GM12873 (cell line): ENCODE measurements at regions not wholly inside any gene's neighbourhood (a gene's known extent, or its start where the extent isn't known, plus 50 kb on each side); places are given as distances from the start of the nearest gene placed in this dataset.

Source experiments
- TF ChIP-seq, protein P1 (sequence below): IDR thresholded peaks from 2 replicates; pipeline ENCODE4 v1.5.1; 2012; ENCODE audit warnings: low read depth, mild to moderate bottlenecking, moderate library complexity, low read length, control low read depth; ENCODE audit not compliant: insufficient read depth; ENCODE audit errors: missing control alignments

DNA sequence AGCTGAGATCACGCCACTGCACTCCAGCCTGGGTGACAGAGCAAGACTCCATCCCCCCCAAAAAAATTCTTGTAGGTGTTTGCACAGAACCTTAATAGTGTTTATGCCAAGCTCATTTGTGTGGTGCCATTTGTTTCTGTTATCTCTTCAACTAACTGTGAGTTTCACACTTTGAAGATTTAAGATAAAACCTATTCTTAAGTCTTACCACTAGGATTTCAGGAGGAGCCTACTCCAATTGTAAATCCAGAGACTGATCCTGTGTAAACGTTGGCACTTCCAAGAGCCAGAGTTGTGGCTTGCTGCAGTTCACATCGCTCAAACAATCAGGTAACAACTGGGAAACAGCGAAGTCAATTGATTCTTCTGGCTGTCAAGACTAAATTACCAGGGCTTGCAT is 242.4 kb upstream of the SATB1 start:
- TF ChIP-seq, protein P1, sequence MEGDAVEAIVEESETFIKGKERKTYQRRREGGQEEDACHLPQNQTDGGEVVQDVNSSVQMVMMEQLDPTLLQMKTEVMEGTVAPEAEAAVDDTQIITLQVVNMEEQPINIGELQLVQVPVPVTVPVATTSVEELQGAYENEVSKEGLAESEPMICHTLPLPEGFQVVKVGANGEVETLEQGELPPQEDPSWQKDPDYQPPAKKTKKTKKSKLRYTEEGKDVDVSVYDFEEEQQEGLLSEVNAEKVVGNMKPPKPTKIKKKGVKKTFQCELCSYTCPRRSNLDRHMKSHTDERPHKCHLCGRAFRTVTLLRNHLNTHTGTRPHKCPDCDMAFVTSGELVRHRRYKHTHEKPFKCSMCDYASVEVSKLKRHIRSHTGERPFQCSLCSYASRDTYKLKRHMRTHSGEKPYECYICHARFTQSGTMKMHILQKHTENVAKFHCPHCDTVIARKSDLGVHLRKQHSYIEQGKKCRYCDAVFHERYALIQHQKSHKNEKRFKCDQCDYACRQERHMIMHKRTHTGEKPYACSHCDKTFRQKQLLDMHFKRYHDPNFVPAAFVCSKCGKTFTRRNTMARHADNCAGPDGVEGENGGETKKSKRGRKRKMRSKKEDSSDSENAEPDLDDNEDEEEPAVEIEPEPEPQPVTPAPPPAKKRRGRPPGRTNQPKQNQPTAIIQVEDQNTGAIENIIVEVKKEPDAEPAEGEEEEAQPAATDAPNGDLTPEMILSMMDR = no peak

DNA sequence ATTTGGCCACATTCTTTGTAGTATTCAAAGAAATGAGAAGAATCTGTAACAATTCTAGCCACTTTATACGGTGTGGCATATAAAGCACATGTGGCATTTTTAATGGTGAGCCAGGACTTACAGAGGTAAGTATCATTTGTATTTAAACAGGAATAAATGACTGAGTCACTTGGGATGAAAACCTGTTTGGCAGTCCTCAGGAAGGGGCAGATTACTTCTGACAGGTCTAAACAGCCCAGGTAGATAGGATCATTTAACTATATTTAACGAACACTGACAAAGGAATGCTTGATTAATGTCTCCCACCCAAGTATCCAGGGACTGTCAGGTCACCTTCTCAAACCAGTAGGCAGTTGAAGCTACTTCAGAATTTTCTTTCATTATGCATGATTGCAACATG is 241.5 kb upstream of the SATB1 start:
- TF ChIP-seq, protein P1 = no peak

DNA sequence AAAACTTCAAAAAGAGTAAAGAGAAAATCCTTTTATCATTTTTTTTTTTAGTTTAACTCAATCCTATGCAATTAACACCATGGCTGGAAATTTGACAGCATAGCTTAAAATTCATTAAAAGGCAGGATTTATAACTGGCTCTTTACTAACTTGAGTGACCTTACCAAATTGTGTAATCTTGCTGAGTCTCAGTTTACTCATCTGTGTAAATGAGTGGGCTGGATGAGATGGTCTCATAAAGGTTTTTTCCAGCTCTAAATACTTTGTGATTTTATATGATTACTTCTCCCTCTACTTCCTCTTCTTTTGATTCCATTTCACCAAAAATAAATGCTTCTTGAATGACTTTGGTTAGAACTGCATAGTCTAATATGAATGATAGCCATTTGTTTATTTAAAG is 234.9 kb upstream of the SATB1 start:
- TF ChIP-seq, protein P1 = no peak

DNA sequence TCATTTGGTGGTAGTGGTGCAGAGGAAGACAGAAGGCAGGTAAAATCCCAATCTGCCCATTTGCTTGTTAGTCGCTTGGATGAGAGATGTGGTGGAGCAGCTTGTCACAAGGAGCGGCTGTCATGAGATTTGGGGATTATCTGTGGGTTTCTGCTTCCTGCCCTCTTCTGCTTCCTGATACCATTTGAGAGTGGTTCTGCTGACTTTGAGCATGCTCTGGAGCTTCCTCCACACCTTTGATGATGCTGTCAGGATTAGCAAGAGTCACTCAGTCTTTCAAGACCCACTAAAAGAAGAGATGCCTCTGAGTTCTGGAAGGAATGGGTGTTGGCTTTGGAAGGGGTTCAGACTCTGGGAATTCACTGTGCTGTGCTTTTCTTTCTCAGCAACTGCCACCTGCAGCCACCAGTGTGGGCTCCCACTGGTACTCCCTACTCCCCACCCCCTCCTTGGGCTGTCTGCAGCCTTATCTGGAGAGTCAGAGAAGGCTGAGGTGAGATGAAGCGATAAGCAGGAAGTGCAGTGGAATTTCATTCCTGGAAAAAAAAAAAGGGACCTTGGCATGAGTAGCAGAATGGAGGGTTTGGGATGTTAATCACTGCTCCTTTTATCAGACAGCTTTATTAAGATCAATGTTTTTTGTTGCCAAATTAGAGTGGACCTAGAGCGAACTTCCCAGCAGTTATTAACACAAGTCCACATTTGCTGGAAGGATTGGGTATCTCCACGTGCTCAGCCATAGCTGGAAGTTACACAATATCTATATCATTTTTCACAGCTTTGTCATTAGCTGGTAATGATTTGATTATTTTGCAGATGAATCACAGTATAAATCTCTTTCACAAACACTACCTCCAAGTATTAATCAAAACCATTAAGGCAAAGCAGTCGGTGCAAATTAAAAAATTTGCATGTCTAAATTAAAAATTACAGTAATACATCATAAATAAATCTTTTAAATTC is 233.0 kb upstream of the SATB1 start:
- TF ChIP-seq, protein P1 = no peak

DNA sequence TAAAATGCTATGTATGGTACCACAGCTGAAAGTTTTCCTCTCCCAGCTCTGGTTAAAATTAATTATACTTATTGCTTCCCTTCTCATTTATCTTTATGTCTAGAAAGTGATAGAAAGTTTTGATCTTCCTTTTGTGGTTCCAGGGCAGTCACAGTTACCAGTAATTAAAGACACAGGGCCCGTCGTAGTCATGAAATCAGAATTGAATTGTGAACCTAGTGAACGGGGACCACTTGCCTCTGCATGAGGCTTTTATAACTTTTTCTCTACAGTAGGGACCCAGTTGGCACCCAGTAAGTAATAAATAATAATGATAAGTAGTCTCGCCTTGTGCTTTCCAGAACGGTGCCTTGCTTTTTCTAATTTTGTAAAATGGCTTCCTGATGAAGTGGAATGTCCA is 231.7 kb upstream of the SATB1 start:
- TF ChIP-seq, protein P1 = no peak

DNA sequence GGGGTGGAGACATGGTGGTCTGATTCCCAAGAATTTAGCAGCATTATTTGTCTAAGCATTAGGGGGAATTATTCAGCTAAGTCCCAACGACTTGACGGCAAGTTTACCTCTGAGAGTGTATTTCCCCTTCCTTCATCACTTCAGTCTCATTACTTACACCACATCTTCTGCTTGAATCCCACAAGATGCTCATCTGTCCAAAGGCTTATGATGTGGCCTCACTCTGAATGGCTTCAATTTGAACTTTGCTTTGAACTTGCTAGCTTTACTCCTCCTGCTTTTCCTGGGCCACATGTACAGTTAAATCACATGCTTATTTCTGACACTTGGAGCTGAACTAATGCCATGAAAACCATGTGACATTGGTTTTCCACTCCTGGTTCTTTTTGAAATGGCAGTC is 231.3 kb upstream of the SATB1 start:
- TF ChIP-seq, protein P1 = no peak

DNA sequence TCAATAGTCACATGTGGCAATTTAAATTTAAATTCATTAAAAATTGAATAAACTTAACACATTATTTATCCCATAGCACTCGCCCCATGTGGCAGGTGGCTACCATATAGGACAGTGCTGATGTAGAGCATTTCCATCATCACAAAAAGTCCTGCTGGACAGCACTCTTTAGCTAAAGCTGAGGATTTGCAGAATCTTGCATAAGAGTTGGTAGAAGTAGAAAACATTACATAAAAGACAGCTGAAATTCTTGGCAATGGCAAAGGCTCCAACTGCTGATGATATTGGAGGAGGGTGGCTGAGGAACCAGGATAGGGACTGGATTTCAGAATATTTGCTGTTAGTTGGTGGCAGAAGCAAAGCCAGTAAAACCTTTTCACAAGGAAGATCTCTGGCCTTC is 230.7 kb upstream of the SATB1 start:
- TF ChIP-seq, protein P1 = no peak
